ENCODE measurements at regions not wholly inside any gene's neighbourhood (a gene's known extent, or its start where the extent isn't known, plus 50 kb on each side); places are given as distances from the start of the nearest gene placed in this dataset.

DNA sequence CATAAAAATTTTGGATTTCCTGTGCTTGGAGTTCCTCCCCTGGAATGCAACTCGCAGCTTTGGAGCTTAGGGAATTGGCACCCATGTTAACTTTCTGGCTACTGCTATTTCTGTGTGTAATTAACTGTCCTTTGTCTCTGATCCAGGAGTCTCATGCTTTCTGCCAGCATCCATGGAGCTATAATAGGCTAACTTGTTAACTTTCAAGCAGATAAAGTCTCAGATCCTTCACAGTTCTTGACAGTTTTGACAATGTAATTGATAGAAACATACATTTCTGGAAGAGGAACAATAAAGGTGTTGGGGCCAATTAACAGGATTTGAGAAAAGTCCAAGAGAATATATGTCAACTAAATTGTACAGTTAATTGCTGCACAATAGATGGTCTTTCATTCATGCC is 290.2 kb upstream of the PRDM9 start:
- no peak for TF ChIP-seq POLR2A (IDR thresholded peaks at IDR 0.05)
- TF ChIP-seq, protein P1, sequence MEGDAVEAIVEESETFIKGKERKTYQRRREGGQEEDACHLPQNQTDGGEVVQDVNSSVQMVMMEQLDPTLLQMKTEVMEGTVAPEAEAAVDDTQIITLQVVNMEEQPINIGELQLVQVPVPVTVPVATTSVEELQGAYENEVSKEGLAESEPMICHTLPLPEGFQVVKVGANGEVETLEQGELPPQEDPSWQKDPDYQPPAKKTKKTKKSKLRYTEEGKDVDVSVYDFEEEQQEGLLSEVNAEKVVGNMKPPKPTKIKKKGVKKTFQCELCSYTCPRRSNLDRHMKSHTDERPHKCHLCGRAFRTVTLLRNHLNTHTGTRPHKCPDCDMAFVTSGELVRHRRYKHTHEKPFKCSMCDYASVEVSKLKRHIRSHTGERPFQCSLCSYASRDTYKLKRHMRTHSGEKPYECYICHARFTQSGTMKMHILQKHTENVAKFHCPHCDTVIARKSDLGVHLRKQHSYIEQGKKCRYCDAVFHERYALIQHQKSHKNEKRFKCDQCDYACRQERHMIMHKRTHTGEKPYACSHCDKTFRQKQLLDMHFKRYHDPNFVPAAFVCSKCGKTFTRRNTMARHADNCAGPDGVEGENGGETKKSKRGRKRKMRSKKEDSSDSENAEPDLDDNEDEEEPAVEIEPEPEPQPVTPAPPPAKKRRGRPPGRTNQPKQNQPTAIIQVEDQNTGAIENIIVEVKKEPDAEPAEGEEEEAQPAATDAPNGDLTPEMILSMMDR (IDR thresholded peaks at IDR 0.05) = no peak

Measured in thyroid gland (tissue), 4 donors.